ENCODE measurements at regions not wholly inside any gene's neighbourhood (a gene's known extent, or its start where the extent isn't known, plus 50 kb on each side); places are given as distances from the start of the nearest gene placed in this dataset.

- H3K36me3 ChIP-seq, result no peaks in the 10 kb centered on the region
- H3K27me3 ChIP-seq, result no peaks in the 10 kb centered on the region
- intact Hi-C loops (cut with DNase I), result no loop called here
- TF ChIP-seq, protein P1, sequence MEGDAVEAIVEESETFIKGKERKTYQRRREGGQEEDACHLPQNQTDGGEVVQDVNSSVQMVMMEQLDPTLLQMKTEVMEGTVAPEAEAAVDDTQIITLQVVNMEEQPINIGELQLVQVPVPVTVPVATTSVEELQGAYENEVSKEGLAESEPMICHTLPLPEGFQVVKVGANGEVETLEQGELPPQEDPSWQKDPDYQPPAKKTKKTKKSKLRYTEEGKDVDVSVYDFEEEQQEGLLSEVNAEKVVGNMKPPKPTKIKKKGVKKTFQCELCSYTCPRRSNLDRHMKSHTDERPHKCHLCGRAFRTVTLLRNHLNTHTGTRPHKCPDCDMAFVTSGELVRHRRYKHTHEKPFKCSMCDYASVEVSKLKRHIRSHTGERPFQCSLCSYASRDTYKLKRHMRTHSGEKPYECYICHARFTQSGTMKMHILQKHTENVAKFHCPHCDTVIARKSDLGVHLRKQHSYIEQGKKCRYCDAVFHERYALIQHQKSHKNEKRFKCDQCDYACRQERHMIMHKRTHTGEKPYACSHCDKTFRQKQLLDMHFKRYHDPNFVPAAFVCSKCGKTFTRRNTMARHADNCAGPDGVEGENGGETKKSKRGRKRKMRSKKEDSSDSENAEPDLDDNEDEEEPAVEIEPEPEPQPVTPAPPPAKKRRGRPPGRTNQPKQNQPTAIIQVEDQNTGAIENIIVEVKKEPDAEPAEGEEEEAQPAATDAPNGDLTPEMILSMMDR (IDR thresholded peaks at IDR 0.05), result no peak
- H3K4me3 ChIP-seq, result no peak overlapping the region
- no peaks in the 10 kb centered on the region for H3K9me3 ChIP-seq
- no peak overlapping the region for H3K27ac ChIP-seq
- H3K4me1 ChIP-seq, result no peaks in the 10 kb centered on the region
- DNase-seq (no peak), ATAC-seq (no peak)
These were observed 398.9 kb upstream of the SULF2 start for GRCh38 chr20:48184229-48184628.

DNA sequence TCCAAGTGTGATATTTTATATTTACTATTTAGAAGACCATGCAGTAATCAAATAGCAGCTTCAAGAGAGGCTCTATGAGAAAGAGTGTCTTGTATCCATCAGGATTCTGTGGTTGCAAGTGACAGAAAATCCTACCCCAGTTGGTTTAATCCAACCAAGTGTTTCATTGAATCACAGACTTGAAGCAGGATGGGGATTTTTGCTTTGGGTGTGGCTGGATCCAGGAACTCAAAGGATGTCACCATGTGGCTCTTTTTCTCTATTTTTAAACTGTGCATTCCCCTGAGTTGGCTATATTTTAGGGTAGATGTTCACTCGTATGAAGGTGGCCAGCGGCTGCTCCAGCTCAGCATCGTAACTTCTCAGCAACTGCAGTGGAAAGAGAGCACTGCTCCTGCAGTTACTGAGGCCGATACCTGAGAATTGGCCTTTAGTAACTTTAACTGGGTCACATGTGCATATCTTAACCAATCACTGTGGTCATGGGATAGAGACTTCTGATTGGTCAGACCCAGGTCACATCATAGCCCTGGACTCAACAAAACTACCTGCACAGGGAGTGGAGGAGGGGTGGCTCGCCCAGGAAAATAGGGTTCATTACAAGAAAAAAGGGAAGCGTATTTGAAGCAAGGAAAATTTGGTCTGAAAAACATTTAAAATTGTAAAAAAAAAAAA is 396.1 kb upstream of the SULF2 start:
- Histone ChIP-seq H3K27me3 (no peaks in the 10 kb centered on the region), H3K4me1 (no peaks in the 10 kb centered on the region), H3K36me3 (no peaks in the 10 kb centered on the region), H3K9me3 (no peaks in the 10 kb centered on the region), H3K4me3 (no peak overlapping the region), H3K27ac (no peak overlapping the region)
- TF ChIP-seq, protein P1 (IDR thresholded peaks at IDR 0.05), result no peak
- intact Hi-C loops (cut with DNase I), result no loop called here
- DNase-seq (no peak), ATAC-seq (no peak)

- H3K4me3 ChIP-seq, result no peak overlapping the region
- DNase-seq (peak in 1 of 4 donors; percentile 21), ATAC-seq (no peak)
- H3K27me3 ChIP-seq, result no peaks in the 10 kb centered on the region
- H3K27ac ChIP-seq, result no peak overlapping the region
- H3K4me1 ChIP-seq, result no peaks in the 10 kb centered on the region
- TF ChIP-seq, protein P1 (IDR thresholded peaks at IDR 0.05), result no peak
- intact Hi-C loops (cut with DNase I), result no loop called here
- H3K9me3 ChIP-seq, result no peaks in the 10 kb centered on the region
- no peaks in the 10 kb centered on the region for H3K36me3 ChIP-seq
These were observed 395.3 kb upstream of the SULF2 start for GRCh38 chr20:48180618-48181017.

- Histone ChIP-seq H3K9me3 (no peaks in the 10 kb centered on the region), H3K4me1 (no peaks in the 10 kb centered on the region), H3K27me3 (no peaks in the 10 kb centered on the region), H3K4me3 (no peak overlapping the region), H3K36me3 (no peaks in the 10 kb centered on the region), H3K27ac (no peak overlapping the region)
- no peak for DNase-seq
- ATAC-seq, result no peak
- intact Hi-C loops (cut with DNase I), result no loop called here
- TF ChIP-seq, protein P1 (IDR thresholded peaks at IDR 0.05), result no peak
These were observed 394.7 kb upstream of the SULF2 start for GRCh38 chr20:48180024-48180423.

DNA sequence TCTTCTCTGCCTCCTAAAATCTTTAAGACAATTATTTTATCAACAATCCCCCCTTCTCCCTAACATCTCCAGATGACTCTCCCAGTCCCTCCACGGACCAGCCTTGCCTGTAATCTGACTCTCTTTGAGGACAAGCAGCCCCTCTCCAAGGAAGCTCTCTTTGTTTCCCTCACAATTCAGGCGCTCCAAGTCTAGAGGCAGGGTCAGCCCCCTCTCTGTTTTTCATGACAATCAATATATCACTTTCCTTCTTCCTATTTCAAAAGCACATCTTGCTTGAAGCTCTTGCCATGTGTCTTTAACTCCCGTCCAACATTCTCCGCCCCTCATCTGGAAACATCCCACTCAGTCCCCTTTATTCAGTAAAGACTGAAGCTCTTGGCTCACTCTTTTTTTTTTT is 393.4 kb upstream of the SULF2 start:
- TF ChIP-seq, protein P1 (IDR thresholded peaks at IDR 0.05), result no peak
- no peak overlapping the region for H3K4me3 ChIP-seq
- H3K36me3 ChIP-seq, result no peaks in the 10 kb centered on the region
- H3K4me1 ChIP-seq, result no peaks in the 10 kb centered on the region
- no peaks in the 10 kb centered on the region for H3K27me3 ChIP-seq
- H3K9me3 ChIP-seq, result no peaks in the 10 kb centered on the region
- ATAC-seq (no peak), DNase-seq (no peak)
- H3K27ac ChIP-seq, result no peak overlapping the region
- intact Hi-C loops (cut with DNase I), result no loop called here
